IPS-18c (cell line): ENCODE measurements at regions not wholly inside any gene's neighbourhood (a gene's known extent, or its start where the extent isn't known, plus 50 kb on each side); places are given as distances from the start of the nearest gene placed in this dataset.

Experiments used
- H3K4me3 ChIP-seq: 2 replicates; pipeline ENCODE4 v1.7.0; 2013; ENCODE audit warnings: low read depth, mild to moderate bottlenecking, low read length, moderate library complexity; ENCODE audit not compliant: insufficient read depth
- H3K9me3 ChIP-seq: one replicate; pipeline ENCODE4 v1.6.1; 2013; ENCODE audit warnings: mild to moderate bottlenecking, low read length, moderate library complexity; ENCODE audit not compliant: control insufficient read depth, insufficient read depth

- H3K9me3 ChIP-seq = no peaks in the 10 kb centered on the region
Measured at GRCh38 chr1:164033782-164034181, 525.2 kb upstream of the PBX1 start.

DNA sequence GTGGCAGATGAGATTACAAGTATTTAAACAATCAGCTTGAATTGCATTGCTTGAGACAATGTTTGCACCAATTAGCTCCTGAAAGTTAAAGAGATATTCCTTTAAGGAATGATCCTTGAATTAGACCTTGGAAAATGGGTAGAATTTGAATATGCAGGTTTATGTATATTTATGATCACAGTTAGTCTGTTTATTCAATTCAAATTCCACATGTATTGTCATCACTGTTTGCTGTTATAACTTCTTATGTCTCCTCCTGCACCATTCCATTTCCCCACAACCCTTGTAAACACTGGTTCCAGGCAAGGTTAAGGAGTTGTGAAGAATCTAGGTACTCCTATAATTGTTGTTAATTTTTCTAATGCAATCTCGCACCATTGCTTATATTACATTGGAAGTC lies 518.2 kb upstream of the PBX1 start:
- Histone ChIP-seq H3K9me3 (no peaks in the 10 kb centered on the region), H3K4me3 (no peak overlapping the region)

More at GRCh38 chr1:164033782-164034181, 525.2 kb upstream of the PBX1 start:
- no peak overlapping the region for H3K4me3 ChIP-seq

GRCh38 chr1:164051782-164052181 lies 507.2 kb upstream of the PBX1 start:
- Histone ChIP-seq H3K4me3 (no peak overlapping the region), H3K9me3 (no peaks in the 10 kb centered on the region)

GRCh38 chr1:164054331-164054730 lies 504.7 kb upstream of the PBX1 start:
- no peaks in the 10 kb centered on the region for H3K9me3 ChIP-seq
- H3K4me3 ChIP-seq = no peak overlapping the region

DNA sequence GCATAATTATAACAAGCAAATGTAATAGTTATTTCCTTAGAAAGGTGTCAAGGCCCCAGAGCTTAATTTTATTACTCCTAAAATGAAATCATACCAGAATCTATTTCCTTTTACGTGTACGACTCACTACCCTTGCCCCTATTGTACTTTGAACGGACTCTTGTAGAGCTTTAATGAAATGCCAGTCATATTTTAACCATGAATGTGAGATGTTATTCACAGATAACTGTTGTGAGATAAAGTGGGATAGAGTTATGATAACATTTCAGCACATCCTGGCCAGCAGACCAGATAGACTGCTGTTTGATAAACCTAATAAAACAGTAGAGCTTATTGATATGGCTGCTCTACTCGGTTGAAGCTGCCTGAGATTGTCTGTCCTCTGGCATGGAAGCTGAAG lies 500.8 kb upstream of the PBX1 start:
- no peak overlapping the region for H3K4me3 ChIP-seq
- no peaks in the 10 kb centered on the region for H3K9me3 ChIP-seq

GRCh38 chr1:164061528-164061927 lies 497.5 kb upstream of the PBX1 start:
- Histone ChIP-seq H3K4me3 (no peak overlapping the region), H3K9me3 (no peaks in the 10 kb centered on the region)

DNA sequence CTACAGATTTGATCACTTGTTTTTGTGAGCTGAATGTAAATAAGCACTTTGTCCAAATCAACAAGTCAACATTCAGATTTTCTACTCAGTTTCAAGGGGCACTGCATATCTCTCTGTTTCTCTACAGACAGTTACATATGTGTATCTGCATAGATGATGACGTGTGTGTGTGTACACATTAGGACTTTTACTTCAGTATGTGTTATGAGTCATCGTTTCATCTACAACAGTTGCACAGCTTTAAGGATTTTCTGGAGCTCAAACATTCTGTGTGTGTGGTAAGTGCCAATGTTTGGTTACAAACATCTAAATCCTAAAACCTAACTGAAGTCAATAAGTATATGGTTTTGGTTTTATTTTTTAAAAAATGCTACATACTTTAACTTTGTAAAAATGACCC lies 494.5 kb upstream of the PBX1 start:
- H3K9me3 ChIP-seq = no peaks in the 10 kb centered on the region
- H3K4me3 ChIP-seq = no peak overlapping the region

DNA sequence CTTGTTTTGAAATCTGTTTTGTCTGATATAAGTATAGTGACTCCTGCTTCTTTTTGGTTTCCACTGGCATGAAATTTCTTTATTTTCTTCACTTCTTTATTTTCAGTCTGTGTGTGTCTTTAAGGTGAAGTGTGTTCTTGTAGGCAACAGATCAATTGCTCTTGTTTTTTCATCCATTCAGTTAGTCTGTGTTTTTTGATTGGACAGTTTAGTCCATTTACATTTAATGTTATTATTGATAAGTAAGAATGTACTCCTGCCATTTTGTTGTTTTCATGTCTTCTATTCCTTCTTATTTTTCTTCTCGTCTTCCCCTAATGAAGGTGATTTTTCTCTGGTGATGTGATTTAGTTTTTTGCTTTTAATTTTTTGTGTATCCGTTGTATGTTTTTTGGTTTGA lies 487.7 kb upstream of the PBX1 start:
- no peaks in the 10 kb centered on the region for H3K9me3 ChIP-seq
- no peak overlapping the region for H3K4me3 ChIP-seq

DNA sequence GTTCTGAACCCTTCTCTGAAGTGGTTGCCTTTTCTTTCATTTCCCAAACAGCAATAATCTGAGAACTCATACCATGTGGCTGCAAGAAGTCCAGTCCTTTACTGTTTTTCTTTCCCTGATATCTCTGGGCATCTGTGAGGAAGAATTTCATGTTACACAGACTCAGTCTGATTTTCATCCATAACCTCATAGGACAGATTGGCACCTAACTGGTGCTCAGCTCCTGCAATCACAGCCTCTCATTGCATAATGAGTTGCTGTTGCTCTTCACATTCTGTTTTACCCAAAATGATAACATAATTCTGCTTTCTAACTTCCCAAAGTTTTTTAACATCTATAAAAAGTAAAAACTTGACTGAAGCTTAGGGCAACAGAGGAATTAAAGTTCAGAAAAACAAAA lies 472.2 kb upstream of the PBX1 start:
- no peaks in the 10 kb centered on the region for H3K9me3 ChIP-seq
- H3K4me3 ChIP-seq = no peak overlapping the region

DNA sequence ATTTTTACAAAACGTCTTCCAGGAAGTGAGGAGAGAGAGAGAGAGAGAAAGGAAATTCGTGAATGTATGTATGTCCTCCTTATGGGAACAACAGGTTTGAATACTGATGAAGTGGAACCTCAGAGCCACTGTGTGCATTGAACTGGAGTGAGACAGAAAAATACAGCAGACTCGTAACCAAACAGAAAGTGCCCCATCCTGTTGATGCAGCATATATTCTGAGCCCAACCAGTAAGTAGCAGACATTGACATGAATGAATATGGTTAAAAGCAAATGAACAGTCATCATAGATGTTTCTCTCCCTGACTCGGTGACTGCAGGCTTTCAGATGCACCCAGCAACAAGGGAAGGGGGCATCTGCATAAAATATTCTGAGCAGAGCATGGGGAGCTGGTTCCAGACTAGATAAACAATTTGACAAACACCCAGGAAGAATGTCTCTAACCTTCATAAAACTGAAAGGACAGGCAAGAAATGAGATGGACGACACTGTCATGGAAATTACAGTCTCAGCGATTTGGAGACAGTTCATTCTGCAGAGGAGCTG lies 471.0 kb upstream of the PBX1 start:
- Histone ChIP-seq H3K4me3 (no peak overlapping the region), H3K9me3 (peaks cover 6% of the 10 kb centered on the region)

- H3K4me3 ChIP-seq = no peak overlapping the region
- peaks cover 6% of the 10 kb centered on the region for H3K9me3 ChIP-seq
Measured at GRCh38 chr1:164092603-164093353, 466.2 kb upstream of the PBX1 start.

GRCh38 chr1:164093543-164093942 lies 465.4 kb upstream of the PBX1 start:
- no peak overlapping the region for H3K4me3 ChIP-seq
- peaks cover 6% of the 10 kb centered on the region for H3K9me3 ChIP-seq

DNA sequence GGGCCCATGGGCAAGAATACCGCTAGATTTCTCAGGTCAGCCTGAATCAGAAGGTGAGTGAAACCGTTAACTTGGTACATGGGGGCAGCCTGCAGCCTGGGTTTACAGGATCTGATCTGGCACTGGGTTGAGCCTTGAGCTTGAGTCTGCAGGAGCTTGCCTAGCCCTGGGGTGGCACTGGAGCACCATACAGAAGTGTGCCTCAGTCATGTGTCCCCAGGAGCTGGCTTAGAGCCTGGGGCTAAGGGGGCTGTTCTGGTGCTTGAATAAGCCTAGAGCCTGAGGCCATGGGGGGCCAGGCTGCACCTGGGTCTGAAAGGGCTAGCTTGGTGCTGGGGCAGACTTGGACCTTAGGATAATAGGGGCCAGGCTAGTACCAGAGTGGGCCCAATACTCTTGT lies 457.2 kb upstream of the PBX1 start:
- Histone ChIP-seq H3K4me3 (no peak overlapping the region), H3K9me3 (no peaks in the 10 kb centered on the region)

DNA sequence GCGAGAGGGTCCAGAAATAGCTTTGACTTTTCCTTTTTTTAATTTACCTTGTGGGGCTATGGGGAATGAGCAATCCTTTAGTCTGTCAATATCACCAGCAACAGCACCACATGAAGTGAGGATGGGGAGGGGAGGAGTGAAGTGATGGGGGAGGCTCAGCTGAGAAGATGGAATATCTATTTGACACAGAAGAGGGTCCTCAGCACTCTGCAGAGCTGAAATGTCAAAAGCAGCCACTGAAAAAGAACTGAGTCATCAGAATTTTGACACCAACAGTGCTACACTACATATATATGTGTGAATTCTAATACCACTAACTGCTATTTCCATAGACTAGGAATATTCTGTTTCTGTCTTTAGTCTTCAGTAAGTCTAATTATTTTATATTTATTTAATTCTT lies 427.0 kb upstream of the PBX1 start:
- H3K4me3 ChIP-seq = no peak overlapping the region
- no peaks in the 10 kb centered on the region for H3K9me3 ChIP-seq

DNA sequence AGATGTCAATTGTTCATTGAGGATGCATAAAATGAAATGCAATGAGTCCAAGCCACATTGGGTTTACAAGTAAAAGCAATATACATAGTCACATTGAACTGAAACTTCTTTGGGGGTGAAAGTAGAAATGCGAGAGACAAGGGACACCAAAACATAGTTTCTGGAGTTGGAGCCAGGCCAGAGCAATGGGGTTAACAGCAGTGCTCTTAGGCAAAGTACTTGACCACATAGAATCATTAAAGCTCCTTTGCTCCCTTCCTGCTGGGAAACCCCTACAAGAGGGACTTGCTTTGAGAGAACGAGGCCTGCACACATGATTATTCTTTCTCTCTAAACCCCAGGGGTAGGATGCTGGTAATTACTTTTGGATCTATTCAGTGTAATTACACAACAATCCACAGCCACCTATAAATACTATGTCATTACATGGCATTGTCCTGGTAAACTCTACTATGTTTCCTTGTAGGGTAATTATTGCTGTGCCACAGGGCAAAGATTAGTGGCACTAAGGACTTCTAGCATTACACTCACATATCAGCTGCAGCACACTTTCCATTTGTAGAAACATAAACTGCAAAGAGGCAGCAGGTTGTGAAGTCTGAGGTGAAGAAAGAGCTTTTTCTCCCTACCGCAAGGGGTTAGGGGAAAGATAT lies 421.6 kb upstream of the PBX1 start:
- Histone ChIP-seq H3K9me3 (no peaks in the 10 kb centered on the region), H3K4me3 (no peak overlapping the region)

- no peak overlapping the region for H3K4me3 ChIP-seq
- no peaks in the 10 kb centered on the region for H3K9me3 ChIP-seq
Measured at GRCh38 chr1:164141797-164142196, 417.2 kb upstream of the PBX1 start.

- no peaks in the 10 kb centered on the region for H3K9me3 ChIP-seq
Measured at GRCh38 chr1:164154622-164155021, 404.4 kb upstream of the PBX1 start.

GRCh38 chr1:164155347-164155746 lies 403.6 kb upstream of the PBX1 start:
- Histone ChIP-seq H3K4me3 (no peak overlapping the region), H3K9me3 (no peaks in the 10 kb centered on the region)

More at GRCh38 chr1:164154622-164155021, 404.4 kb upstream of the PBX1 start:
- H3K4me3 ChIP-seq = no peak overlapping the region
